Loucy (cell line): ENCODE measurements at regions not wholly inside any gene's neighbourhood (a gene's known extent, or its start where the extent isn't known, plus 50 kb on each side); places are given as distances from the start of the nearest gene placed in this dataset.

ENCODE experiments used
- CTCF ChIP-seq: fragments of 200-600 bp; sonication (generic); conservative IDR thresholded peaks from 2 replicates; pipeline ENCODE4 v1.5.1; 2014; ENCODE audit warnings: mild to moderate bottlenecking, antibody characterized with exemption, low read length
- EZH2phosphoT487 ChIP-seq: fragments of 200-600 bp; IDR thresholded peaks from 2 replicates; pipeline ENCODE4 v1.6.1; 2018; ENCODE audit warnings: antibody characterized with exemption, mild to moderate bottlenecking, moderate library complexity, borderline replicate concordance

DNA sequence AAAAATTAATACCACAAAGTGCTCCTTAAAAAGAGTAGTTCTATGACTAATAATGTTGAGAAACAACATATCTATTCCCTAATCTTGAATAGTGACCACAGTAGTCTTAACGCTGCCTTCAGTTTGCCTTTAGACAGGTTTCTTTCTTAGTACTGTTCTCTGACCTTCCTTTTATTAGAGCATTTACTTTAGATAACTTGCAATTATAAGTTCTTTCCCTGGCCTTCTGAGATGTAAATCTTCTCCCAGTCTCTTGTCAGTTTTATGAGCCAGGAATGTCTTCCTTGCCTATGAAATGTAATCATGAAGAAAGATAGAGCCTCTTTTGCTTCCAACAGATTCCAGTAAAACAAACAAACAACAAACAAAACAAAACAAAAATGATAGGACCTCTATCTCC lies 1119.8 kb upstream of the LRRTM3 start:
- TF ChIP-seq CTCF = no peak
- no peak for TF ChIP-seq EZH2phosphoT487
